Activated CD4-positive, alpha-beta memory T cell treated with anti-CD3 and anti-CD28 coated beads, Interleukin-2, amount 10 ng/mL, durations not matched to agents 7 days and 5 days (primary cell): ENCODE measurements at regions not wholly inside any gene's neighbourhood (a gene's known extent, or its start where the extent isn't known, plus 50 kb on each side); places are given as distances from the start of the nearest gene placed in this dataset.

Experiments used
- CTCF ChIA-PET: fragments of 350-600 bp; sonication (Branson Sonifier 250); formaldehyde crosslinking; loops from one replicate; lab custom pipeline; 2021; ENCODE audit warnings: antibody characterized with exemption, inconsistent platforms; lab: Charles Lee
- POLR2A ChIA-PET: fragments of 350-600 bp; sonication (Branson Sonifier 250); formaldehyde crosslinking; loops from one replicate; lab custom pipeline; 2021; ENCODE audit warnings: antibody characterized with exemption; lab: Charles Lee
- DNase-seq: peaks from one replicate; pipeline ENCODE4 v3.0.0-alpha.2; 2020
- H3K27ac Mint-ChIP-seq: one replicate; pipeline ENCODE4 v1.8.0; 2021; ENCODE audit warnings: mild to moderate bottlenecking, mixed read lengths
- H3K27me3 Mint-ChIP-seq: one replicate; pipeline ENCODE4 v1.8.0; 2021; ENCODE audit warnings: mixed read lengths
- H3K36me3 Mint-ChIP-seq: one replicate; pipeline ENCODE4 v1.8.0; 2021; ENCODE audit warnings: low read depth, mixed read lengths
- H3K4me1 Mint-ChIP-seq: one replicate; pipeline ENCODE4 v1.8.0; 2021; ENCODE audit warnings: mixed read lengths
- H3K4me3 Mint-ChIP-seq: one replicate; pipeline ENCODE4 v1.8.0; 2021; ENCODE audit warnings: mild to moderate bottlenecking, mixed read lengths
- H3K9me3 Mint-ChIP-seq: one replicate; pipeline ENCODE4 v1.8.0; 2021; ENCODE audit warnings: mixed read lengths

DNA sequence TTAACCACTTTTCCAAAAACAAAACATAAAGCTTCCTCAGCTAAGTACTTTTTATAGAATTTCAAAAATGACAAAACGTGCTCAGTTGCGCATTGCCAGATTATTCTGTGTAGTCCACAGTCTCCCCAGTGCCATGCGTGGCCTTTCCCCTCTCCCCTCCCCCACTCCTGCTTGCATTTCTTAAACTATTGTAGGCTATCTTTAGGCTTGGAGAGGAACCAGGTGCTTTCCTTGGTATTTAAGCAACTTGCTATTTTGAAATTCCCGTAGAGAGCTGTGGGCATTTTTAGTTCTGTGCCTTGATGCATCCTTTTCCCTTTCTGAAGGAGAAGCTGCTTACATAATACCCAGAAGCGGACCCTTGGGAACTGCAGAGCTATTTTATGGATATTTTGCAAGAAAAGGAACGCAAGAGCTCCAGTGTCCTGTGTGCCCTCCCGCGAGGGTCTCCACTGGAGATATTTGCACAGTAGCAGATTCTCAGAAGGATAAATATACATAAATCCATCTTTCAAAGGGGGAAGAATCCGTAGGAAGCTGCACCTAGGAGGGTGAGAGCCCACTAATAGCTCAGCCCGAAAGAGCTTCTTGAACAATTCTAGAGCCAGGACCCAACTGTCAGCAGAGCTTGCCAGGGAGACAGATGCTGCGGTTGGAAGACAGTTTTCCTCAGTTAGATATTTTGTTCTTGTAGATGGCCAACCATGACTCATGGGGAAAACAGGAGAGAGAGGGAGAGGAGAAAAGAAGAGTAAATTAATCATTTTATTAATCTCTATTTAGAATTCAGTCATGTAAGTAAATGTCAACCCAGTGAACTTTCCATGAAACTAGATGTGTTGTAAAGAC lies 1298.3 kb upstream of the WWC1 start:
- POLR2A ChIA-PET = no interaction called here
- H3K9me3 Mint-ChIP-seq = peaks cover 7% of the 10 kb centered on the region
- H3K4me1 Mint-ChIP-seq = no peaks in the 10 kb centered on the region
- CTCF ChIA-PET = no interaction called here
- no peaks in the 10 kb centered on the region for H3K27me3 Mint-ChIP-seq
- H3K4me3 Mint-ChIP-seq = no peak overlapping the region
- DNase-seq = no peak
- H3K36me3 Mint-ChIP-seq = no peaks in the 10 kb centered on the region
- H3K27ac Mint-ChIP-seq = no peak overlapping the region

DNA sequence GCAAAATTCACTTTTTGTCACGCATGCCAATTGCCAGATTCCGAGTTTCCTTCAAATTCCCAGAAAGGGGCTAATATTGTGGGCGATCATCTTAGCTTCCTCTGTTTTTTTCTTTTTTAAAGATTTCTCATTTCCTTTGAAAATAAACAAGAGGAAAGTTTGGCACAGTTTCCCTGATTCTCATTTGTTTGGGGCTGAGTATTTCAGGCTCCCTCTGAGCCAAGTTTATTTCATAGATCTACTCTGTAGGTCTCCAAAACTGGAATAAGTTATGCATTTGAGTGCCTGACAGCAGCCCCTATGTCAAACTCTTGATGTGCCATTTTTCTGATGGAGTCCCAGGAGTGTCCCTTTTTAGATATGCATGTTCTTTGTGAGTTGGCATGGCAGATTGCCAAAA lies 1297.2 kb upstream of the WWC1 start:
- Mint-ChIP-seq H3K27me3 (no peaks in the 10 kb centered on the region), H3K9me3 (peaks cover 10% of the 10 kb centered on the region), H3K36me3 (no peaks in the 10 kb centered on the region), H3K27ac (no peak overlapping the region), H3K4me1 (no peaks in the 10 kb centered on the region), H3K4me3 (no peak overlapping the region)
- POLR2A ChIA-PET = no interaction called here
- CTCF ChIA-PET = no interaction called here
- DNase-seq = no peak

DNA sequence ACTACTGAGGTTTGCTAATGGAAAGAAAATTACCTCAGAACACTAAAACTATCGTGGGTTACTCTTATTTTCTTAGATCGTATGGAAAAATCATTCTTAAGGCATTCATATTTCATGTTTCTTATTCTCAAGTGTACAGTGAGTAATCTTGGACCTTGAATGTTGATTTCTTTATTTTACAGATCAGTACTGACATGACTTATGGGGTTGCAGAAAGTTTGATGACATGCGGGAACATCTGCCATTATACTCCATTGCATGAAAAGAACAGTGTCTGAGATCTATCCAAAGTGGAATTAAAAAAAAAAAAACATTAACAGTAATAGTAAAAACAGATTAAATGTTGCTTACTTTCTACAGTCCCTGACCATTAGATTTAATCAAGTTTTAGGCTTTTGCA lies 1290.2 kb upstream of the WWC1 start:
- Mint-ChIP-seq H3K36me3 (no peaks in the 10 kb centered on the region), H3K27ac (no peak overlapping the region), H3K4me3 (no peak overlapping the region), H3K4me1 (no peaks in the 10 kb centered on the region), H3K27me3 (no peaks in the 10 kb centered on the region), H3K9me3 (peaks cover 10% of the 10 kb centered on the region)
- ChIA-PET POLR2A (no interaction called here), CTCF (no interaction called here)
- no peak for DNase-seq

DNA sequence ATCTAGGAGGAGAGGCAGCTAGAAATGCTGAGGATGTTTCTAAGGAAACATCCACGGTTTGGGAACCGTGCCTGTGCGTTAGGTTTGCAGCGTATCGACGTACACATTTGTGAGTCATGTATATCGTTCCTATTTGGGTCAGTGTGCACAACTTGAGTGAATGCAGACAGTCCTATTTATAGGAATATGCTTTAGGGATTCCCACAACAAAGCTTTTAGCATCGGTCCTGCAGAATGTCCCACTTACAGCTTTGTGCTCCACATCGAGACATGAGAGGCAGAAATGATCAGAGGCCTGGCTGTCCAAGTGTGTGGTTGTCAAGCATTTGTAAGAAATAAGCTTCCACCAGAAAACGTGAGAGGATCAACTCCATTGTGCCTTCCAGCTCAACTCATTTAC lies 1282.7 kb upstream of the WWC1 start:
- Mint-ChIP-seq H3K4me1 (no peaks in the 10 kb centered on the region), H3K9me3 (peaks cover 6% of the 10 kb centered on the region), H3K36me3 (no peaks in the 10 kb centered on the region), H3K4me3 (no peak overlapping the region), H3K27me3 (no peaks in the 10 kb centered on the region), H3K27ac (no peak overlapping the region)
- ChIA-PET CTCF (no interaction called here), POLR2A (no interaction called here)
- no peak for DNase-seq

DNA sequence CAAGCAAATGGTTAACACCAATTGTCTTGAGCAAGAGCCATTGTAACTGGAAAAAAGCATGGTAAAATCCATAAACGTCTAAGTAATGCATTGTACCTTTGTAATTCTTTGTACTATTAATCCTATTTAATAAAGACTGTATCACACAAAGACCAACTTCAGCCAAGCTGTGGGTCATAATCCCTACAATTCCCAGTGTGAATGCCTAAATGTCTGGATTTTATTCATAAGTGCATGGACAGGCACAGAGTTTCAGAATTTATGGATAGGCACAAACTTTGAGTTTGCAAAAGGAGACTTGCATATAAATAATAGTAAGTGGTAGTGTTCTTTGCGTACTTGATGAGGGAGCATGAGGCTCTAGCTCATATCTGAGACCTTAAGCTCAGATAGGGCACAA lies 1280.2 kb upstream of the WWC1 start:
- H3K4me3 Mint-ChIP-seq = no peak overlapping the region
- POLR2A ChIA-PET = no interaction called here

DNA sequence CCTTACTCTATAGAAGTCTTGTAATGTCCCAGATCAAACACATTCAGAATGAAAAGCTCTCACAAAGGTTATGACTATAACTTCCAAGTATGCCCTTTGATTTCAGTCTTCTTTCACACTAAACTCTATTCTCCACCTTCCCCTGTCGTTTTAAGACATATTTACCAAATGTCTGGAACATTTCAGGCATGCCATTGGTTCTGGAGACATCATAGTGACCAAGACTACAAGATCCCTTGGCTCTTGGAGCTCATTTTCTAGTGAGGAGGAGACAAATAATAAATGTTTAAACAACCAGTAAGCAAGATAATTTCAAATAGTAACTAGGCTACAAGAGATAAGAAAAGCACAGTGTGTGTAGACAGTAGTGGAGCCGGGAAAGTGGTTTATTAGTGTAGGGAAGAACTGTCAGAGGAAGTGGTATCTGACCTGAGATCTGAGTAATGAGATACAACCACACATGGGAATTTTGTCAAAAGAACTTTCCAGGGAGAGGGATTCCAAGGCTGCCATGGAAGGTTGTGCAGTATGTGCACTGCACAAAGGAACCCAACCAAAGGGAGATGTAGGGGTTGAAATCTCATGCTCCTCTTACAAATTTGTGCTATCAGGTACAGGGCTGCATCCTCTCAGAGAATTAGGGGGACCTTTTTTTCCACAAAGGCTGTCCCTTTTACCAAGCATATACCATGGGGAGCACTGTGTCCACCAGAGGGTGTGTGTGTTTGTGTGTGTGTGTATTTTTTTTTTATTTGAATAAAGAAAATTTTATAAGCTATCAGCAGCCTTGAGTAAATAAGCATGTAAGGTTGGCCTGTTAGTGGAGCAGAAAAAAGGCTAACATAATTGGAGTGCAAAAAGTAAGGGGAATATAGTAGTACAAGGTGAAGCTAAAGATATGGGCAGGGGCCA lies 1279.1 kb upstream of the WWC1 start:
- POLR2A ChIA-PET = no interaction called here
- H3K9me3 Mint-ChIP-seq = peaks cover 7% of the 10 kb centered on the region
- no peak overlapping the region for H3K27ac Mint-ChIP-seq
- no peaks in the 10 kb centered on the region for H3K4me1 Mint-ChIP-seq
- H3K4me3 Mint-ChIP-seq = no peak overlapping the region
- DNase-seq = no peak
- CTCF ChIA-PET = no interaction called here
- no peaks in the 10 kb centered on the region for H3K36me3 Mint-ChIP-seq
- no peaks in the 10 kb centered on the region for H3K27me3 Mint-ChIP-seq

More for the DNA sequence above, 1280.2 kb upstream of the WWC1 start:
- no peak overlapping the region for H3K27ac Mint-ChIP-seq
- no peaks in the 10 kb centered on the region for H3K4me1 Mint-ChIP-seq
- H3K27me3 Mint-ChIP-seq = no peaks in the 10 kb centered on the region
- no peak for DNase-seq
- H3K36me3 Mint-ChIP-seq = no peaks in the 10 kb centered on the region
- CTCF ChIA-PET = no interaction called here
- peaks cover 5% of the 10 kb centered on the region for H3K9me3 Mint-ChIP-seq

DNA sequence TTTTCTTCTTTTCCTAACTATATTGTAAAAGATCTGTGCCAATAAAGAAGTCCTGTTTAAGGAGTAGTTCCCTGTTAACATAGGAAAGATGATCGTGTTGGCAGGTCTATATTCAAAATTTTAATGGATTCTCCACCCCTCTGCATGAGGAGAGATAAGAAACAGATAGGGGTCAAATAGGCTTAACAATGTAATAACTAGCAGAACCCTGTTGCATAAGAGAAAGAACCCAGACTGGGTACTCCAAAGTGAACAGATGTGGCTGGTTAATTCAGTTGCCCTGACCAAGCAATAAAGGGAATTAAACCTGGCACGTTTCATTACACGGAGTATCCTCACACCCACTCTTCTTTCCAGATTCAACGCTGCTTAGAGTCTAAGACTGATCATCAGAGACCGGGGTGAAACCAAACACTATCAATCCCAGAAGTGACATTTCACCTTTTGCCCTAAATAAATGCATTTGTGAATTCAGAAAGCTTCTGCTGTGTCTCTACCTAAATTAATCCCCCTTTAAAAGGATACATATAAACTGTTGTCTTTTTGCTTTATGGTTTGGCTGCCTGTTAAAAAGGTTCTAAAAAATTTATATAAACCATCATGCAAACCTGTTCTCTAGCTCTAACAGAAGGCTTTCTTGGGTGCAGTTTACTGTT lies 1276.9 kb upstream of the WWC1 start:
- peaks cover 9% of the 10 kb centered on the region for H3K9me3 Mint-ChIP-seq
- ChIA-PET POLR2A (no interaction called here), CTCF (no interaction called here)
- H3K27ac Mint-ChIP-seq = no peak overlapping the region
- no peaks in the 10 kb centered on the region for H3K36me3 Mint-ChIP-seq
- no peak overlapping the region for H3K4me3 Mint-ChIP-seq
- H3K27me3 Mint-ChIP-seq = no peaks in the 10 kb centered on the region
- no peaks in the 10 kb centered on the region for H3K4me1 Mint-ChIP-seq
- DNase-seq = no peak

DNA sequence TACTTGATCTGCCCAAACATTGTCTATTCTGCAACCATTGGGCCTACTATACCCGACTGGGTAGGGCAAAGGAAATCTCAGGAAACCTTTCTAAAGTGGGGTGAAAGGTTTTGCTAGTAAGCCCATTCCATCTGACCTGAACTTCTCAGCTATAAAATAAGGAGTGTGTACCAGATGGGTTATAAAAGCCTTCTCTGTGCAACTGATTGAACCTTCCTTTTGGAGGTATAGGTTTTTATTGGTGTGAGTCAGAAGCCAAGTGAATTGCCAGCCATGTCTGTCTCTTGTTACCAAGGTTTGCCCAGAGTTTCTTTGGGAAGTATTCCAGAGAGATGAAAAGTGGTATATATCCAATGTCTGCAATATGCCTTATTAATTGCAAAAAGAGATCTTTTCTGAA lies 1271.0 kb upstream of the WWC1 start:
- Mint-ChIP-seq H3K27ac (no peak overlapping the region), H3K4me3 (no peak overlapping the region), H3K36me3 (no peaks in the 10 kb centered on the region), H3K27me3 (no peaks in the 10 kb centered on the region), H3K9me3 (peaks cover 9% of the 10 kb centered on the region), H3K4me1 (no peaks in the 10 kb centered on the region)
- ChIA-PET POLR2A (no interaction called here), CTCF (no interaction called here)
- no peak for DNase-seq

DNA sequence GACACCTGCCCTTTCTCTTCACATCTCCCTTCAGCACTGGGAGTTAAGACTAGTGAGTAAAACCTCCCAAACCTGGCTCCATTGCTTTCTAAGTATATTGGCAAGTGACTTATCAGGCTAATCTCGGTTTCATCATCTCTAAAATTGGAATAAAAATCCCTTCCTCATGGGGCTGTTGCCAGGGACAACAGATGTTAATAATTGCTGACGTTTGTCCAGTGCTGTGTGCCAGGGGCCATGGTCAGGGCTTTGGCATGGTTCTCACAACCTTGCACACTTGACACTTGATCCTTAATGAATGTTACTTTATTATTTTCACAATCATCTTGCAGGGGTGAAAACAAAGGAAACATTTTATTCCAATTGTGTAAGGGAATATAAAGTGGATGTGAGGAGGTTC lies 1262.0 kb upstream of the WWC1 start:
- Mint-ChIP-seq H3K4me1 (no peaks in the 10 kb centered on the region), H3K27ac (no peak overlapping the region), H3K9me3 (peaks cover 2% of the 10 kb centered on the region), H3K4me3 (no peak overlapping the region), H3K27me3 (no peaks in the 10 kb centered on the region), H3K36me3 (no peaks in the 10 kb centered on the region)
- no peak for DNase-seq
- POLR2A ChIA-PET = no interaction called here
- CTCF ChIA-PET = no interaction called here

DNA sequence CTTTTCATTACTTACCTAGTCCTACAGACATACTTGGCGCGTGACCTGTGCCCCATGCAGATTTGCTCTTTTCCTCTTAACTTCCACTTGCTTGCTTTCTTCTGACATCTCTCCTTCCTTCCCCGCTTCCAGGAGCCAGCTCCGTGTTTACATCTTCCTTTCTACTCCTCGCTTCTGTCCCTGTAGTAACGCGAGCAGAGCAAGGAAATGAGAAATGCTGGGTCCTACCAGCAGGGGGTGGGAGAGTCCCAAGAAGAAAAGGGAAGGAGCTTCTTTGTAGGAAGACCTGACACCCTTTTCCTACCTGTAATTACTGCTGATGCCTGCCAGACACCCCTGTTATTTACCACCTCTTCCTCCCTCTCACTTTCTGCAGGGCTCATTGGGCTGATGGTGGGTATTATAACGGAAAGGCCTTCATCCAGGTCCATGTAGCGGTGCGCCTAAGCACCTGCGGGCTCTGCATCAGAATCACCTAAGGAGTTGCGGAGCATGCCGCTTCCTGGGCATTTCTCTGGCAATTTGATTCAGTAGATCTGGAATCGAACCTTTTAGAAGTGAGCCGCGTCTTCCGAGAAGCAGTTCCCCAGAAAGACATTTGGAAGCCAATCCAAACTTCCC lies 1260.8 kb upstream of the WWC1 start:
- Mint-ChIP-seq H3K4me1 (no peaks in the 10 kb centered on the region), H3K4me3 (no peak overlapping the region), H3K36me3 (no peaks in the 10 kb centered on the region), H3K27ac (no peak overlapping the region), H3K27me3 (no peaks in the 10 kb centered on the region), H3K9me3 (peaks cover 2% of the 10 kb centered on the region)
- CTCF ChIA-PET = no interaction called here
- DNase-seq = no peak
- POLR2A ChIA-PET = no interaction called here

DNA sequence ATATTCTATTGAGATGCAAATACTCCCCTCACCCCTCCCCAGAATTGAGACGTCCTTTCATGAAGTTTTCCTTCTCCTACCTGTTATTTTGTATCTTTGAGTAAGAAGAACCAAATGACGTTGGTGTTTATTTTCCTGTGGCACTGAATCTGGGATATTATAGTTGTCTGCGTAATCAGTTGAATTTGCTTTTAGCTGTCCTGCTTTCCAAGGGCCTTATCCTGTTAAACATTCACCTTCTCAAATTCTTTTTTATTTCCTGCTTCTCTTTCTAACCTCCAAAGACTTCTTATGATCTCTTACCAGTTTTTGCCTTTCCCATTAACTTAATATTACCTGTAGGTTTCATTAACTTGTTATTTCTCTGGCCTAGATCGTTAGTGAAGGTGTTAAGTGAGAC lies 1254.9 kb upstream of the WWC1 start:
- H3K27ac Mint-ChIP-seq = no peak overlapping the region
- H3K9me3 Mint-ChIP-seq = peaks cover 2% of the 10 kb centered on the region
- no peak overlapping the region for H3K4me3 Mint-ChIP-seq
- no peak for DNase-seq
- POLR2A ChIA-PET = no interaction called here
- no peaks in the 10 kb centered on the region for H3K4me1 Mint-ChIP-seq
- H3K36me3 Mint-ChIP-seq = no peaks in the 10 kb centered on the region
- CTCF ChIA-PET = no interaction called here
- no peaks in the 10 kb centered on the region for H3K27me3 Mint-ChIP-seq

DNA sequence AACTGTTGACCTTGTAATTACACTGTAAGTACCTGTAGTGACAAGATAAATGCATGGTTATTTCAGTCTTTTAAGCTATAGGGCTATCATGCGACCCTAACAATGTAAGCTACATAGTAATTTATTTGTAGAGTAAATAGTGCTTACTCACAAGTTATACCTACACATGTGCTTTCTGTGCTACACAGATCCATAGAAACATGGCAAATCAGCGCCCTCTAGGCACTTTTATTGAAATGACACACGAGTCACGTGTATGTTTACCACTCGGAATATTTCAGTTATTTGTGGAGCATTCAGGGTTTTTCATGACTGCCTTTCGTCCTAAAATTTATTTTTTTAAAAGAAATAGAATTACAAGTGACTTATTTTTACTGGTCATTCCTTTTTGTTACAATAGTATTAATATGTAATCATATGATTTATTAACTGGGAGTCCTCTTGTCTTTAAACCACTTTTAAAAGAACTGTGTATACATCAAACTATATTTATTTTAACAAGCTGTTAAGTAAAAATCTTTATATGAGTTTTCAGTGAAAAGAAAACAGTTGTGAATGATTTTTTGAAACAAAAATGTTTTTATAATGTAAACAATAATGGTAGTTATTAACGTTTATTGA lies 1242.3 kb upstream of the WWC1 start:
- ChIA-PET CTCF (no interaction called here), POLR2A (no interaction called here)
- no peaks in the 10 kb centered on the region for H3K27me3 Mint-ChIP-seq
- no peaks in the 10 kb centered on the region for H3K36me3 Mint-ChIP-seq
- H3K4me3 Mint-ChIP-seq = no peak overlapping the region
- DNase-seq = no peak
- H3K4me1 Mint-ChIP-seq = no peaks in the 10 kb centered on the region
- peaks cover 2% of the 10 kb centered on the region for H3K9me3 Mint-ChIP-seq
- no peak overlapping the region for H3K27ac Mint-ChIP-seq
